Lower lobe of right lung (tissue), 2 donors: ENCODE measurements at regions not wholly inside any gene's neighbourhood (a gene's known extent, or its start where the extent isn't known, plus 50 kb on each side); places are given as distances from the start of the nearest gene placed in this dataset.

Experiments
- ATAC-seq, 2 donors: fragments of 200-7000 bp; cut with Tn5 transposase; one replicate each; pipeline ENCODE4 v1.9.1; 2020 to 2022; ENCODE audit warnings: mild to moderate bottlenecking in 2 of 2, moderate library complexity in 2 of 2
- DNase-seq: peaks from one replicate; pipeline ENCODE4 v3.0.0-alpha.2; 2020
- H3K27ac ChIP-seq: fragments of 200-600 bp; one replicate; pipeline ENCODE4 v1.8.0; 2022
- H3K27me3 ChIP-seq: fragments of 200-600 bp; one replicate; pipeline ENCODE4 v1.8.0; 2022; ENCODE audit warnings: low read depth
- H3K36me3 ChIP-seq: fragments of 200-600 bp; one replicate; pipeline ENCODE4 v1.8.0; 2022; ENCODE audit warnings: mild to moderate bottlenecking
- H3K4me1 ChIP-seq: fragments of 200-600 bp; one replicate; pipeline ENCODE4 v1.8.0; 2022
- H3K4me3 ChIP-seq: fragments of 200-600 bp; one replicate; pipeline ENCODE4 v1.8.0; 2022; ENCODE audit warnings: mild to moderate bottlenecking
- H3K9me3 ChIP-seq: fragments of 200-600 bp; one replicate; pipeline ENCODE4 v1.8.0; 2022
- intact Hi-C: fragments of 100-400 bp; cut with DNase I; formaldehyde crosslinking; loops from one replicate; pipeline ENCODE4 v1.11.0; 2022
- TF ChIP-seq, protein P1 (sequence below): fragments of 200-600 bp; IDR thresholded peaks from one replicate; pipeline ENCODE4 v1.8.0; 2022; ENCODE audit warnings: antibody characterized with exemption, mild to moderate bottlenecking
- donor health status: DM: no; HTN: yes; CAD: no; lungs with severe emphysema.

DNA sequence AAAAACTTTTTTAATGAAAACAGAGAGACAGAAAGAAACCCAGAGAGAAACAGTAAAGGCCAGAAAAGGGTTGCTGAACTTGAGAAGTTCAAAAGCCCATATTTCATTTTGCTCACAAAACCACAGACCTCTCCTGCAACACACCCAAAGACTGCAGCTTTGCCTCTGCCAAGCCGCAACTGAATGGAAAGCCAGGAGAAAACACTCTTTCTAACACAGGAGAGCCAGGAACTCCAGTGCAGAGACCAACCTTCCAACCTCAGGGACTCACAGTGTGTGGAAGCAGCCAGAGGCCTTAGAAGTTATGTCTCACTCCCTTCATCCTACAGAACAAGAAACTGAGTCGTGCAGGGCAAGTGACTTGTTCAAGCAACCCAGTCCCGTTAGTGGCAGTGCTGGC lies 163.1 kb upstream of the HES1 start:
- DNase-seq (no peak), ATAC-seq (no peak)
- no peaks in the 10 kb centered on the region for H3K9me3 ChIP-seq
- intact Hi-C loops, result no loop called here
- H3K36me3 ChIP-seq, result no peaks in the 10 kb centered on the region
- peaks cover 42% of the 10 kb centered on the region for H3K4me1 ChIP-seq
- no peak overlapping the region for H3K4me3 ChIP-seq
- no peak overlapping the region for H3K27ac ChIP-seq
- H3K27me3 ChIP-seq, result no peaks in the 10 kb centered on the region
- TF ChIP-seq, protein P1, sequence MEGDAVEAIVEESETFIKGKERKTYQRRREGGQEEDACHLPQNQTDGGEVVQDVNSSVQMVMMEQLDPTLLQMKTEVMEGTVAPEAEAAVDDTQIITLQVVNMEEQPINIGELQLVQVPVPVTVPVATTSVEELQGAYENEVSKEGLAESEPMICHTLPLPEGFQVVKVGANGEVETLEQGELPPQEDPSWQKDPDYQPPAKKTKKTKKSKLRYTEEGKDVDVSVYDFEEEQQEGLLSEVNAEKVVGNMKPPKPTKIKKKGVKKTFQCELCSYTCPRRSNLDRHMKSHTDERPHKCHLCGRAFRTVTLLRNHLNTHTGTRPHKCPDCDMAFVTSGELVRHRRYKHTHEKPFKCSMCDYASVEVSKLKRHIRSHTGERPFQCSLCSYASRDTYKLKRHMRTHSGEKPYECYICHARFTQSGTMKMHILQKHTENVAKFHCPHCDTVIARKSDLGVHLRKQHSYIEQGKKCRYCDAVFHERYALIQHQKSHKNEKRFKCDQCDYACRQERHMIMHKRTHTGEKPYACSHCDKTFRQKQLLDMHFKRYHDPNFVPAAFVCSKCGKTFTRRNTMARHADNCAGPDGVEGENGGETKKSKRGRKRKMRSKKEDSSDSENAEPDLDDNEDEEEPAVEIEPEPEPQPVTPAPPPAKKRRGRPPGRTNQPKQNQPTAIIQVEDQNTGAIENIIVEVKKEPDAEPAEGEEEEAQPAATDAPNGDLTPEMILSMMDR, result no peak

DNA sequence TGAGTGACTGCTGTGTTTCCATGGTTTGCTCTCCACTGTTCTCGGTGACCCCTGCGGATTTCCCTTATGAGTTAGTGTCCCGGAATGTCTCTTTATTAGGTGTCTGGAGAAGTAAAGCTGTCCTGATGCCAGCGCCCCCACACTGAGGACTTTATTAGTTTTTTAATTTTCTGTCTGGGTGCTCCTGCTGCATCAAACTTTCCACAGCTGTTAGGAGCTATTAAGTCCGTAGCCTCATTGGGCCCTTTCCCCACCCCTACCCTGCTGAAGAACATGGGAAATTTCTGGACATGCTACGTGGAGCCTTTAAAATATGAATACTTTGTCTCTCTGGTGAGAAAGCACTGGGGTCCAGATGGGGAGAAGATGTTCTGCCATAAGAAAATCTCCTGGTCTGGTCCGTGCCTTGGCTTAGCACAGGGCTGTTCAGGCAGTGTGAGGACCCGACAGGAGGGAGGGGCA lies 161.7 kb upstream of the HES1 start:
- no peak for DNase-seq
- peaks cover 42% of the 10 kb centered on the region for H3K4me1 ChIP-seq
- H3K36me3 ChIP-seq, result no peaks in the 10 kb centered on the region
- no peaks in the 10 kb centered on the region for H3K9me3 ChIP-seq
- no peaks in the 10 kb centered on the region for H3K27me3 ChIP-seq
- no peak overlapping the region for H3K4me3 ChIP-seq
- no peak for ATAC-seq
- intact Hi-C loops, result no loop called here
- TF ChIP-seq, protein P1, result no peak
- no peak overlapping the region for H3K27ac ChIP-seq

DNA sequence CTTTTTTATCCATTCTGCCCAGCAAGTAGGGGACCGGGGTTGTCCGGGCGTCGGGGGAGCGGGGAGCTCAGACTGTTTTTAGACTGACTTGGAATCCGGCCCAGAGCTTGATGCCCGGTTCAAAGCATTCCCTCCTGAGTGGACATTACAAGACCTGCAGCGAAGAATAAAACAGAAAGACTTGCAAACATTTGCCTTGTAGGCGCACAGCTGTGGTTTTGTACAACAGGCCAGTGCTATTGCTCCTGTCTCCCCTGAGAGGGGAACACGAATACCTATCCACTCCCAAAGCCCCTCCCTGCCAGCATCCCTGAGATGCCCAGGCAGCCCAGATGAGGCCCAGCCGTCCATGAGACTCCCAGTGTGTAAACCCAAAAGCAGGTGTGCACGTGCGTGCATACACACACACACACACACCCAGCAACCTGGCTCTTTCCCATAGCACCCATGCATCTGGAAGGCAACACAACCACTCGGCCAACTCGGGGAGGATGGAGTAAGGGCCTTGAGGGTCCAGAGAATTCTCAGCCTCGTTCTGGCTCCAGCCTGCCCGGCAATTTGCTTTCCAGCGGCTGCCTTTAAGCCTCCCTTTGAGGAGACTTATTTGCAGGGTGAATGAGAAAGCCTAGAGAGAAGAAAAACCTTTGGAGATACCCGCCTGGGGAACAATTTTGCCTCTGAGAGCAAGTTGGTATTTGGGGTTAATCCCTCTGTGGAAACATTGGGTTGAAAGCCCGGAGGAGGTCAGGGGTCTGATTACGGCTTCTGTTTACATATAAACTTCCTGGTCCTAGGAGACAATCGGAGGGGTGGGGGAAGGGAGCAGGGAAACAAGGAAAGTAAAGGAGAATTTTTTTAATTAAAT lies 161.0 kb upstream of the HES1 start:
- TF ChIP-seq, protein P1, result no peak
- Histone ChIP-seq H3K36me3 (no peaks in the 10 kb centered on the region), H3K4me3 (no peak overlapping the region), H3K27me3 (no peaks in the 10 kb centered on the region), H3K27ac (no peak overlapping the region), H3K9me3 (no peaks in the 10 kb centered on the region), H3K4me1 (peaks cover 38% of the 10 kb centered on the region)
- ATAC-seq (peak in 1 of 2 donors; percentile 8), DNase-seq (no peak)
- intact Hi-C loops, result no loop called here

DNA sequence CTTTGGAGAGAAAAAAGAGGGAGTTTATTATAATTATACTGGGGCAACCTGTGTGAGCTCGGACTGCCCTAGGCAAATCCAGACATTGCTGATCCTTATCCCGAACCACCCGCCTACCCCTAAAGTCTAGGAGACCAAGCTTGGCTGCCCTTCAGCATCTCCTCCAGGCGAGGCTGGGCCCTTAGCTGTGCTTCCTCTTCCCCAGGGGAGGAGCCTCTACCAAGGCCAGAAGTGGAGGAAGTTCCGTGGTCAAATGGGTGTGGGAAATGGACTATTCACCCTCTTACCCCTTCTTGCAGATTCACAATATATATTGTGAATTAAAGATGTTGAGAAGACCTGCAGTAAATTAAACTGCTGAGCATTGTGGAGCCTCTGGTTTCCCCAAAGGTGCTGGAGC lies 158.3 kb upstream of the HES1 start:
- H3K27me3 ChIP-seq, result no peaks in the 10 kb centered on the region
- ATAC-seq (peak in 1 of 2 donors; percentile 36), DNase-seq (peak; percentile 54)
- no peak overlapping the region for H3K27ac ChIP-seq
- peaks cover 30% of the 10 kb centered on the region for H3K4me1 ChIP-seq
- TF ChIP-seq, protein P1, result no peak
- no peaks in the 10 kb centered on the region for H3K36me3 ChIP-seq
- H3K4me3 ChIP-seq, result no peak overlapping the region
- intact Hi-C loops, result no loop called here
- H3K9me3 ChIP-seq, result no peaks in the 10 kb centered on the region

DNA sequence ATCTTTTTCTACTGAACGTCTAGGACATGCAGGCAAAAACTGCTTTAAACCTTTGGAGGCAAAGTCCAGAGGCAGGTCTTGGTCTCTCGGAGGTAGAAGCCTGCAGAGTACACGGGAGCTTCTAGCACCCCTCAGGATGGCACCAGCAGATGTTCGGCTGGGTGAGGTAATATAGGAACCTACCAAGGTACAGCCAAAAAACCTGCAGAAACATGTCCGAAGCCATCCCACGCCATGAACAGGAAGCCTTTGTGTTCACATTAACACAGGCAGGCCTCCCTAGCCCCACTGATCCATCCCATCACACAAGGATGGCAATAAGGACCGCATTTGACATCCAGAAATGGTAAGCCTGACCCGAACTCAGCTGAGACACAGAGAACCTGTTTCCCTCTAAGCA lies 157.9 kb upstream of the HES1 start:
- TF ChIP-seq, protein P1, result no peak
- intact Hi-C loops, result no loop called here
- no peaks in the 10 kb centered on the region for H3K9me3 ChIP-seq
- ATAC-seq, result no peak
- no peaks in the 10 kb centered on the region for H3K27me3 ChIP-seq
- no peaks in the 10 kb centered on the region for H3K36me3 ChIP-seq
- no peak overlapping the region for H3K4me3 ChIP-seq
- DNase-seq, result no peak
- H3K4me1 ChIP-seq, result peaks cover 34% of the 10 kb centered on the region
- H3K27ac ChIP-seq, result no peak overlapping the region
